Kidney (tissue), 13 donors: ENCODE measurements at regions not wholly inside any gene's neighbourhood (a gene's known extent, or its start where the extent isn't known, plus 50 kb on each side); places are given as distances from the start of the nearest gene placed in this dataset.

Experiments
- DNase-seq, 5 donors: peaks; one replicate each; pipeline ENCODE4 v3.0.0-alpha.2; 2013 to 2020
- FAIRE-seq: peaks from 2 replicates; lab custom pipeline; 2012; peaks lifted over from hg19 to GRCh38; lab: Jason Lieb, UNC
- H3K27ac ChIP-seq, 2 donors: one replicate each; pipeline ENCODE4 v1.7.0; 2013; ENCODE audit warnings: low read depth in 2 of 2, low read length in 2 of 2, inconsistent platforms in 1 of 2
- H3K27me3 ChIP-seq: one replicate; pipeline ENCODE4 v1.7.1; 2013; ENCODE audit warnings: low read length, inconsistent platforms; ENCODE audit not compliant: control insufficient read depth, insufficient read depth
- H3K36me3 ChIP-seq, 3 donors: one replicate each; pipeline versions ENCODE4 v1.7.0 to v1.7.1; 2013; ENCODE audit warnings: low read length in 3 of 3, control low read depth in 1 of 3, inconsistent platforms in 1 of 3; ENCODE audit not compliant: insufficient read depth in 3 of 3, control insufficient read depth in 2 of 3
- H3K4me1 ChIP-seq, 3 donors: one replicate each; pipeline versions ENCODE4 v1.7.0 to v1.7.1; 2013; ENCODE audit warnings: low read length in 3 of 3, inconsistent platforms in 1 of 3, low read depth in 1 of 3; ENCODE audit not compliant: control insufficient read depth in 2 of 3, insufficient read depth in 2 of 3
- H3K4me3 ChIP-seq, 3 donors: one replicate each; pipeline versions ENCODE4 v1.7.0 to v1.8.1; 2013; ENCODE audit warnings: low read length in 3 of 3, control low read depth in 1 of 3, inconsistent platforms in 1 of 3
- H3K9ac ChIP-seq, 3 donors: one replicate each; pipeline versions ENCODE4 v1.7.0 to v1.7.1; 2013; ENCODE audit warnings: low read length in 3 of 3, control low read depth in 1 of 3, inconsistent platforms in 1 of 3
- H3K9me3 ChIP-seq, 3 donors: one replicate each; pipeline versions ENCODE4 v1.7.0 to v1.7.1; 2013; ENCODE audit warnings: low read length in 3 of 3, control low read depth in 1 of 3, inconsistent platforms in 1 of 3; ENCODE audit not compliant: control insufficient read depth in 2 of 3, insufficient read depth in 1 of 3
- CTCF ChIP-seq: IDR thresholded peaks from 3 replicates; pipeline ENCODE4 v1.5.1; 2012; ENCODE audit warnings: mild to moderate bottlenecking, moderate library complexity, borderline replicate concordance; ENCODE audit not compliant: insufficient read depth; ENCODE audit errors: extremely low read depth
- intact Hi-C: fragments of 100-400 bp; cut with DNase I; formaldehyde crosslinking; loops from one replicate; pipeline ENCODE4 v1.11.1; 2022
- donor health status: control.
- donor health status: control.
- donor health status: control.
- donor health status: control.
- donor health status: control.
- donor health status: DM: yes; HTN: yes; CAD: no.
- donor health status: Normal renal cell carcinoma (clear cell type).

DNA sequence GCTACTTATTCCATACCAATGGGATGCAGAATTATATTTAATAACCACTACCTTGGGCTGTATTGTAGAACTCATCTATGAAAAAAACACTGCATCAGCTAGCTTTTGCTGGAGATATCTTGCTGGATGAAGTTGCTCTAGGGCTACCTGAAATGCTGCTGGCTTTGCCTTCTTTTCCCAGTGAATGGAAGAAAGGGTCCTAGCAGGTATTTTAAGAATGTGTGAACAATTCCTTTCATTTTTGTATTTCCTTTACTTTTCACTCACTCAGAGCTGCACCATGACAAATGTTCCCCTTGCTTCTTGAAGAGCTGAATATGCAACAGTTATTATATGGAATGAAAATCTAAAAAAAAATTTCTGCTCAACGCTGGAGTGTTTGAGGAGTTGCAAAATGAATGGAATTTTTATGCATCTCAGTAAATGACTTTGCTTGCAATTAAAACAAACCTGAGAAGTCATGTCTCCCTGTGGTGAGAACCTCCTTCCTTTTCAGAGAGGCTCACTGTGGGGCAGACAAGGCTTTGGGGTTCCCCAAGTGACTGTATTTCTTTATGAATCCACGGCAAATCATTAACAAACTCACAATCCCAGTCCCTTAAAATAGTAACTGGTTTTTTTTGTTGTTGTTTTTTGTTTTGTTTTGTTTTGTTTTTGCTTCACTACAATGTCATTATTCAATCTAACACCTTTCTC lies 566.8 kb upstream of the KIRREL3 start:
- intact Hi-C loops, result no loop called here
- Histone ChIP-seq H3K27me3 (no peaks in the 10 kb centered on the region), H3K9ac (no peak overlapping the region), H3K36me3 (no peaks in the 10 kb centered on the region), H3K4me3 (no peak overlapping the region), H3K4me1 (peaks cover 0 to 2% (median 0%) of the 10 kb centered on the region in 3 donors), H3K9me3 (no peaks in the 10 kb centered on the region), H3K27ac (no peak overlapping the region)
- no peak for TF ChIP-seq CTCF
- FAIRE-seq, result no peak
- DNase-seq, result no peak

DNA sequence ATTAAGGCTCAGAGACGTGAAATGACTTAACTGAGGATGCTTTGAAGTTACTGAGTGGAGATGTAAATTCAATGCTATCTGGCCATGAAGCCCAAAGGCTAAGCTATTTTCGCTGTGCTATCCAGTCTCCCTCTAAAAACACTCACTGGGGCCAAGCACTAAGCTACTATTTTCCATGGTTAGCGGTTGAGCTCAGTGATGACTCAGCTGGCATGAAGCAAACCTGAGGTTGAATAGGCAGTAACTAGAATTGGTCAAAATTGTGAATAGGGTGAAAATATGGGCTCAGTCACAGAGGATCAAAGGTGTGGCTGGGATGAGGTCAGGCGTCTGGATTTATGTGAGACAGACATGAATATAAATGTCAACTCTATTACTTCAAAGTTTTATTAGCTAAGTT lies 564.2 kb upstream of the KIRREL3 start:
- Histone ChIP-seq H3K36me3 (no peaks in the 10 kb centered on the region), H3K27ac (no peak overlapping the region), H3K9ac (no peak overlapping the region), H3K9me3 (no peaks in the 10 kb centered on the region), H3K4me3 (no peak overlapping the region), H3K4me1 (peaks cover 0 to 2% (median 0%) of the 10 kb centered on the region in 3 donors), H3K27me3 (no peaks in the 10 kb centered on the region)
- FAIRE-seq, result no peak
- intact Hi-C loops, result no loop called here
- DNase-seq, result no peak
- no peak for TF ChIP-seq CTCF

GRCh38 chr11:127559978-127560377 lies 559.4 kb upstream of the KIRREL3 start:
- Histone ChIP-seq H3K27me3 (no peaks in the 10 kb centered on the region), H3K4me3 (no peak overlapping the region), H3K27ac (no peak overlapping the region), H3K4me1 (no peaks in the 10 kb centered on the region), H3K9me3 (no peaks in the 10 kb centered on the region), H3K9ac (no peak overlapping the region), H3K36me3 (no peaks in the 10 kb centered on the region)
- intact Hi-C loops, result no loop called here
- no peak for FAIRE-seq
- DNase-seq, result no peak
- no peak for TF ChIP-seq CTCF

- Histone ChIP-seq H3K4me1 (no peaks in the 10 kb centered on the region), H3K27me3 (no peaks in the 10 kb centered on the region), H3K9me3 (no peaks in the 10 kb centered on the region), H3K36me3 (no peaks in the 10 kb centered on the region), H3K9ac (no peak overlapping the region), H3K27ac (no peak overlapping the region), H3K4me3 (no peak overlapping the region)
- no peak for TF ChIP-seq CTCF
- intact Hi-C loops, result no loop called here
- DNase-seq, result no peak
- no peak for FAIRE-seq
Observed at GRCh38 chr11:127552446-127552845, 551.9 kb upstream of the KIRREL3 start.
